Endothelial cell of umbilical vein (primary cell): ENCODE measurements at regions not wholly inside any gene's neighbourhood (a gene's known extent, or its start where the extent isn't known, plus 50 kb on each side); places are given as distances from the start of the nearest gene placed in this dataset.

ENCODE experiments used
- BruUV-seq: library from RNA; stranded (reverse); fragments of 400-500 nt; replicated peaks from 2 replicates; lab custom pipeline; 2021; lab: Mats Ljungman, UMichigan
- CTCF ChIA-PET: fragments of 300-600, 350-600 bp; sonication (Branson Sonifier 250); formaldehyde crosslinking; loops from one replicate; lab custom pipeline; 2021; ENCODE audit warnings: antibody characterized with exemption, inconsistent platforms; lab: Charles Lee
- POLR2A ChIA-PET: fragments of 300-600, 350-600 bp; sonication (Branson Sonifier 250); formaldehyde crosslinking; loops from one replicate; lab custom pipeline; 2021; ENCODE audit warnings: antibody characterized with exemption, inconsistent platforms; lab: Charles Lee
- DNase-seq: peaks from one replicate; pipeline ENCODE4 v3.0.0-alpha.2; 2011; ENCODE audit warnings: low read depth, low spot score
- FAIRE-seq: peaks from 2 replicates; lab custom pipeline; 2011; peaks lifted over from hg19 to GRCh38; lab: Jason Lieb, UNC
- H2AFZ ChIP-seq: 2 replicates; pipeline ENCODE4 v1.6.0; 2012; ENCODE audit warnings: low read depth, low read length, control low read depth, inconsistent platforms
- H3K27ac ChIP-seq: 2 replicates; pipeline ENCODE4 v1.5.1; 2011; ENCODE audit warnings: low read depth, mild to moderate bottlenecking, control low read depth, low read length, moderate library complexity; ENCODE audit not compliant: insufficient read depth
- H3K27me3 ChIP-seq, 2 experiments: 2 replicates each; pipeline versions ENCODE4 v1.6.0 to v1.6.1; 2011; ENCODE audit warnings: low read length in 2 of 2, mixed read lengths in 1 of 2; ENCODE audit not compliant: control insufficient read depth in 2 of 2, insufficient read depth in 2 of 2
- H3K36me3 ChIP-seq, 2 experiments: 2 replicates in 1 of 2; 3 replicates in 1 of 2; pipeline ENCODE4 v1.5.1; 2011; ENCODE audit warnings: low read length in 2 of 2, mild to moderate bottlenecking in 1 of 2, moderate library complexity in 1 of 2; ENCODE audit not compliant: control insufficient read depth in 2 of 2, insufficient read depth in 2 of 2; ENCODE audit errors: extremely low read depth in 1 of 2
- H3K4me1 ChIP-seq: 3 replicates; pipeline ENCODE4 v1.5.1; 2011; ENCODE audit warnings: mild to moderate bottlenecking, low read length; ENCODE audit not compliant: control insufficient read depth, insufficient read depth; ENCODE audit errors: extremely low read depth
- H3K4me2 ChIP-seq: 2 replicates; pipeline ENCODE4 v1.6.1; 2011; ENCODE audit warnings: low read length, control low read depth, mixed read lengths; ENCODE audit not compliant: insufficient read depth
- H3K4me3 ChIP-seq, 3 experiments: fragments of 200-600 bp in 1 of 3; sonication (generic), shearing (Covaris generic) in 1 of 3; replicated peaks in 1 of 3; 2 replicates each; pipeline ENCODE4 v1.5.1; 2011 to 2016; ENCODE audit warnings: control low read depth in 3 of 3, low read length in 3 of 3, mild to moderate bottlenecking in 2 of 3, inconsistent platforms in 1 of 3, low read depth in 1 of 3, moderate library complexity in 1 of 3; ENCODE audit not compliant: insufficient read depth in 1 of 3
- H3K79me2 ChIP-seq: 2 replicates; pipeline ENCODE4 v1.6.0; 2012; ENCODE audit warnings: low read length, inconsistent platforms; ENCODE audit not compliant: control insufficient read depth, insufficient read depth
- H3K9ac ChIP-seq: replicated peaks from 2 replicates; pipeline ENCODE3; 2011; ENCODE audit warnings: low read length, control low read depth; ENCODE audit not compliant: insufficient read depth; ENCODE audit errors: extremely low read depth
- H3K9me1 ChIP-seq: replicated peaks from 3 replicates; pipeline ENCODE4 v1.6.0; 2011; ENCODE audit warnings: mild to moderate bottlenecking, low read length; ENCODE audit not compliant: control insufficient read depth, insufficient read depth; ENCODE audit errors: extremely low read depth
- H3K9me3 ChIP-seq: replicated peaks from 2 replicates; pipeline ENCODE4 v1.5.1; 2012; ENCODE audit warnings: low read length, inconsistent platforms; ENCODE audit not compliant: control insufficient read depth, insufficient read depth
- H4K20me1 ChIP-seq: replicated peaks from 2 replicates; pipeline ENCODE3; 2011; ENCODE audit warnings: mild to moderate bottlenecking, low read length; ENCODE audit not compliant: control insufficient read depth, insufficient read depth; ENCODE audit errors: extremely low read depth
- EZH2 ChIP-seq: IDR thresholded peaks from 2 replicates; pipeline ENCODE4 v1.6.1; 2012; ENCODE audit warnings: borderline replicate concordance, low read depth, mild to moderate bottlenecking, moderate library complexity, low read length, inconsistent platforms; ENCODE audit not compliant: severe bottlenecking
- FOS ChIP-seq: IDR thresholded peaks from 2 replicates; pipeline ENCODE4 v1.6.1; 2011; ENCODE audit warnings: mild to moderate bottlenecking, low read length, moderate library complexity, borderline replicate concordance; ENCODE audit not compliant: insufficient read depth
- GATA2 ChIP-seq: IDR thresholded peaks from 2 replicates; pipeline ENCODE4 v1.7.0; 2011; ENCODE audit warnings: low read depth, mild to moderate bottlenecking, moderate library complexity, mixed read lengths, low read length; ENCODE audit not compliant: insufficient read length, insufficient read depth
- JUN ChIP-seq: IDR thresholded peaks from 2 replicates; pipeline ENCODE4 v1.6.1; 2011; ENCODE audit warnings: borderline replicate concordance, low read depth; ENCODE audit not compliant: insufficient read length, insufficient read depth
- MYC ChIP-seq: IDR thresholded peaks from one replicate; pipeline ENCODE4 v1.6.1; 2011; ENCODE audit warnings: mild to moderate bottlenecking, low read depth, low read length
- POLR2A ChIP-seq: IDR thresholded peaks from 2 replicates; pipeline ENCODE4 v1.6.1; 2012; ENCODE audit warnings: low read depth, mild to moderate bottlenecking, control low read depth, low read length
- POLR2AphosphoS5 ChIP-seq: IDR thresholded peaks from 2 replicates; pipeline ENCODE4 v1.6.1; 2012; ENCODE audit warnings: low read depth, mild to moderate bottlenecking, control low read depth, low read length, moderate library complexity; ENCODE audit not compliant: insufficient read depth
- dilution Hi-C: fragments of 300-500 bp; cut with MboI; formaldehyde crosslinking; loops from one replicate; pipeline ENCODE4 v1.15.0; 2019; ENCODE audit warnings: low sequenced_read_pairs; ENCODE audit not compliant: extremely low pct_ligation_motif_present
- intact Hi-C: fragments of 100-400 bp; cut with micrococcal nuclease; formaldehyde crosslinking; loops from one replicate; pipeline ENCODE4 v1.10.0; 2022
- TF ChIP-seq, protein P1 (sequence below): IDR thresholded peaks from 2 replicates; pipeline ENCODE4 v1.6.1; 2011; ENCODE audit not compliant: insufficient read depth, insufficient read length
- TF ChIP-seq, protein P2 (sequence below), 2 donors: IDR thresholded peaks; 1 replicate in 1 of 2; 2 replicates in 1 of 2; pipeline ENCODE4 v1.5.1; 2011; ENCODE audit warnings: low read length in 2 of 2, mild to moderate bottlenecking in 2 of 2, moderate library complexity in 2 of 2, control low read depth in 1 of 2, inconsistent platforms in 1 of 2, low read depth in 1 of 2; ENCODE audit not compliant: insufficient read depth in 1 of 2; ENCODE audit errors: extremely low read depth in 1 of 2

- Histone ChIP-seq H3K27me3 (no peaks in the 10 kb centered on the region), H3K9me3 (peaks cover 7% of the 10 kb centered on the region), H3K9me1 (no peaks in the 10 kb centered on the region), H3K79me2 (no peaks in the 10 kb centered on the region), H3K36me3 (no peaks in the 10 kb centered on the region), H3K9ac (no peak overlapping the region), H3K27ac (no peak overlapping the region), H3K4me3 (no peak overlapping the region), H4K20me1 (no peaks in the 10 kb centered on the region), H3K4me1 (no peaks in the 10 kb centered on the region), H2AFZ (no peak overlapping the region), H3K4me2 (no peak overlapping the region)
- CTCF ChIA-PET: no interaction called here
- dilution Hi-C loops (no loop called here), intact Hi-C loops (no loop called here)
- TF ChIP-seq, protein P1, sequence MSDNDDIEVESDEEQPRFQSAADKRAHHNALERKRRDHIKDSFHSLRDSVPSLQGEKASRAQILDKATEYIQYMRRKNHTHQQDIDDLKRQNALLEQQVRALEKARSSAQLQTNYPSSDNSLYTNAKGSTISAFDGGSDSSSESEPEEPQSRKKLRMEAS: no peak
- no peak for TF ChIP-seq JUN
- no peak for TF ChIP-seq GATA2
- TF ChIP-seq, protein P2, sequence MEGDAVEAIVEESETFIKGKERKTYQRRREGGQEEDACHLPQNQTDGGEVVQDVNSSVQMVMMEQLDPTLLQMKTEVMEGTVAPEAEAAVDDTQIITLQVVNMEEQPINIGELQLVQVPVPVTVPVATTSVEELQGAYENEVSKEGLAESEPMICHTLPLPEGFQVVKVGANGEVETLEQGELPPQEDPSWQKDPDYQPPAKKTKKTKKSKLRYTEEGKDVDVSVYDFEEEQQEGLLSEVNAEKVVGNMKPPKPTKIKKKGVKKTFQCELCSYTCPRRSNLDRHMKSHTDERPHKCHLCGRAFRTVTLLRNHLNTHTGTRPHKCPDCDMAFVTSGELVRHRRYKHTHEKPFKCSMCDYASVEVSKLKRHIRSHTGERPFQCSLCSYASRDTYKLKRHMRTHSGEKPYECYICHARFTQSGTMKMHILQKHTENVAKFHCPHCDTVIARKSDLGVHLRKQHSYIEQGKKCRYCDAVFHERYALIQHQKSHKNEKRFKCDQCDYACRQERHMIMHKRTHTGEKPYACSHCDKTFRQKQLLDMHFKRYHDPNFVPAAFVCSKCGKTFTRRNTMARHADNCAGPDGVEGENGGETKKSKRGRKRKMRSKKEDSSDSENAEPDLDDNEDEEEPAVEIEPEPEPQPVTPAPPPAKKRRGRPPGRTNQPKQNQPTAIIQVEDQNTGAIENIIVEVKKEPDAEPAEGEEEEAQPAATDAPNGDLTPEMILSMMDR (IDR thresholded peaks at IDR 0.05; ENCODE audit: extremely low read depth in 1 of 2, insufficient read depth in 1 of 2, low read depth in 1 of 2, low read length in 2 of 2): no peak
- TF ChIP-seq EZH2: no peak
- no peak for DNase-seq
- POLR2A ChIA-PET: no interaction called here
- no peak for FAIRE-seq
- BruUV-seq: no TSS peak
Measured at GRCh38 chr4:181582595-181582994, 660.6 kb upstream of the TENM3 start.

DNA sequence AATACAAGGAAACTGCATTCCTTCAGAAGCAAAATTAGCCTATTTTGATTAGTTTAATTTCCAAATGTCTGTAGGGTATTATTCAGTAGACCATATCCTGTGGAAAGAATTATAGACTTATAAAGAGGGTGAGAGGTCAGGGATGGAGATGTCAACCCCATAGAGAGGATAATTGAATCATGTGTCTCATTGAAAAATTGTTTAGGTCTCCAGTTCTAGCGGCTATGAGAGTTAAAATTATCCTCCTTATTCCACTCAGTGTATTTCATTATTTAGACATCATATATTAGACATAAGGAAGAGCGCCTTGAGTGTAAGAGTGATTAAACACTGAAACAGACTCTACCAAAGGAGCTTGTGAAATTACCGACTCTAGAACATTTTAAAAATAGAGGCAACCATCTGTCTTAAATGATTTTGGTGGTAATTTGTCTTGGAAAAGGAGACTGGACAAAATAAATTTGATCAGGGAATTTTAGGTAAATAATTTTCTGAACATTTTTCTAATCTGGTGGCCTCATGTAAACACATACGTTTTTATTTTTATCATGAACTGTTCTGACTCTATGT, 654.4 kb upstream of the TENM3 start:
- Histone ChIP-seq H3K27ac (no peak overlapping the region), H2AFZ (no peak overlapping the region), H3K4me1 (no peaks in the 10 kb centered on the region), H3K79me2 (no peaks in the 10 kb centered on the region), H4K20me1 (no peaks in the 10 kb centered on the region), H3K27me3 (no peaks in the 10 kb centered on the region), H3K4me3 (no peak overlapping the region), H3K9me1 (no peaks in the 10 kb centered on the region), H3K4me2 (no peak overlapping the region), H3K9me3 (peaks cover 4% of the 10 kb centered on the region), H3K36me3 (no peaks in the 10 kb centered on the region), H3K9ac (no peak overlapping the region)
- dilution Hi-C loops (no loop called here), intact Hi-C loops (no loop called here)
- TF ChIP-seq FOS (no peak), EZH2 (no peak), POLR2AphosphoS5 (no peak), MYC (no peak), GATA2 (no peak), JUN (no peak), POLR2A (no peak)
- TF ChIP-seq, protein P1: no peak
- TF ChIP-seq, protein P2 (IDR thresholded peaks at IDR 0.05; ENCODE audit: extremely low read depth in 1 of 2, insufficient read depth in 1 of 2, low read depth in 1 of 2, low read length in 2 of 2): no peak
- no peak for DNase-seq
- no TSS peak for BruUV-seq
- CTCF ChIA-PET: no interaction called here
- FAIRE-seq: no peak
- POLR2A ChIA-PET: no interaction called here
